Peyer's patch (tissue), 4 donors: ENCODE measurements at regions not wholly inside any gene's neighbourhood (a gene's known extent, or its start where the extent isn't known, plus 50 kb on each side); places are given as distances from the start of the nearest gene placed in this dataset.
A peak's percentile ranks its signal among the peaks of the same experiment; 100 is the strongest.

Source experiments
- DNase-seq, 3 donors: peaks; one replicate each; pipeline ENCODE4 v3.0.0-alpha.2; 2017 to 2019
- H3K27ac ChIP-seq, 4 donors: fragments of 200-600 bp; sonication (generic); one replicate each; pipeline ENCODE4 v1.5.1; 2016 to 2019
- H3K27me3 ChIP-seq, 2 donors: fragments of 200-600 bp; sonication (generic); one replicate each; pipeline ENCODE4 v1.5.1; 2019
- H3K36me3 ChIP-seq, 3 donors: fragments of 200-600 bp; sonication (generic); one replicate each; pipeline ENCODE4 v1.5.1; 2016 to 2019
- H3K4me1 ChIP-seq, 4 donors: fragments of 200-600 bp; sonication (generic); one replicate each; pipeline ENCODE4 v1.5.1; 2016 to 2019
- H3K4me3 ChIP-seq, 4 donors: fragments of 200-600 bp; sonication (generic); 1 replicate in 3 of 4; 2 replicates in 1 of 4; pipeline ENCODE4 v1.5.1; 2016 to 2019; ENCODE audit warnings: mild to moderate bottlenecking in 1 of 4
- H3K9me3 ChIP-seq, 4 donors: fragments of 200-600 bp; sonication (generic); one replicate each; pipeline ENCODE4 v1.5.1; 2016 to 2019; ENCODE audit warnings: mild to moderate bottlenecking in 1 of 4
- CTCF ChIP-seq, 6 experiments: fragments of 450-650 bp in 4 of 6; fragments of 200-600 bp in 2 of 6; sonication (generic) in 1 of 6; IDR thresholded peaks; one replicate each; pipeline ENCODE4 v1.5.1; 2017 to 2019; ENCODE audit warnings: antibody characterized with exemption in 6 of 6, mild to moderate bottlenecking in 3 of 6, moderate library complexity in 1 of 6
- POLR2A ChIP-seq, 2 donors: fragments of 450-650 bp; IDR thresholded peaks; one replicate each; pipeline ENCODE4 v1.5.1; 2017; ENCODE audit warnings: antibody characterized with exemption in 2 of 2, mild to moderate bottlenecking in 2 of 2, moderate library complexity in 2 of 2

- Histone ChIP-seq H3K36me3 (no peaks in the 10 kb centered on the region), H3K4me3 (no peak overlapping the region), H3K9me3 (no peaks in the 10 kb centered on the region), H3K27ac (no peak overlapping the region), H3K4me1 (peaks cover 0 to 6% (median 0%) of the 10 kb centered on the region in 4 donors), H3K27me3 (no peaks in the 10 kb centered on the region)
- TF ChIP-seq POLR2A (IDR thresholded peaks at IDR 0.05) (no peak), CTCF (IDR thresholded peaks at IDR 0.05) (no peak)
- no peak for DNase-seq
Observed at GRCh38 chr15:69585937-69586336, 133.3 kb downstream of the RPLP1 start.

GRCh38 chr15:69586721-69587120, 134.1 kb downstream of the RPLP1 start:
- Histone ChIP-seq H3K4me1 (peaks cover 0 to 6% (median 0%) of the 10 kb centered on the region in 4 donors), H3K27ac (no peak overlapping the region), H3K9me3 (no peaks in the 10 kb centered on the region), H3K27me3 (no peaks in the 10 kb centered on the region), H3K36me3 (no peaks in the 10 kb centered on the region), H3K4me3 (no peak overlapping the region)
- DNase-seq = no peak
- no peak for TF ChIP-seq POLR2A (IDR thresholded peaks at IDR 0.05)

DNA sequence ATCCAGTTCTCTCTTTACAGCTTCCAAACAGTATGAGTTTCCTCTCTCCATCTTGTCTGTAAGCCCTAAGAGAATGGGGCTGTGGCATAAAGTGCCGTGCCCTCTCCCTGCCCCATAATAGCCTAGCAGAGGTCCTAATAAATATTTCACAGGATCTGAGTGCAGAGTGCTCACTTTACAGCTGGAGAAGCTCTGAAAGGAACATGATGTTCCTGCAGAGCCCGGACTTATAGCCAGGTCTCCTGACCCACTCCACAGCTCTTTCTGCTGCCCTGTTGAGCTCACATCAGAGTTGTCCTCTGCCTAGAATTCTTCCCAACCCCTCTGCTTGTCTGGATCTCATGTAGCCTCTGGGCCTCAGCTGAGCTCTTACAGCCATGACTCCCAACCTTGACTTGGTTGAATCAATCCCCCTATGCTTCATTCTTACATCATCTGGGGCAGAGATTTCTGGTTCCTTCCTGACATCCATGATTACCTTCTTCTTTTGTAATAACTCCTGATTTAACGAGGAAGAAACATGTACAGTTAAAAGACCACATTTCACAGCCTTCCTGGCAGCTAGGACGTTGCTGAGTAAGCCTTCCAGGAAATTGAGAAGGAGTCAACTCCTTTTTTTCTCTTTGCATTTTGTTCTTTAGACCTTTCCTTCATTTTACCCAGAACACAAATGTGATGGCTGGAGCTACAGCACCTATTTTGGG, 135.3 kb downstream of the RPLP1 start:
- H3K4me1 ChIP-seq = peaks cover 0 to 6% (median 0%) of the 10 kb centered on the region in 4 donors
- H3K9me3 ChIP-seq = no peaks in the 10 kb centered on the region
- no peak for TF ChIP-seq POLR2A (IDR thresholded peaks at IDR 0.05)
- TF ChIP-seq CTCF (IDR thresholded peaks at IDR 0.05) = no peak
- no peak overlapping the region for H3K27ac ChIP-seq
- H3K36me3 ChIP-seq = no peaks in the 10 kb centered on the region
- H3K4me3 ChIP-seq = no peak overlapping the region
- no peaks in the 10 kb centered on the region for H3K27me3 ChIP-seq
- DNase-seq = no peak

- Histone ChIP-seq H3K9me3 (no peaks in the 10 kb centered on the region), H3K27ac (no peak overlapping the region), H3K4me3 (no peak overlapping the region), H3K36me3 (no peaks in the 10 kb centered on the region), H3K27me3 (no peaks in the 10 kb centered on the region), H3K4me1 (peaks cover 0 to 18% (median 3%) of the 10 kb centered on the region in 4 donors)
- DNase-seq = no peak
- TF ChIP-seq CTCF (IDR thresholded peaks at IDR 0.05) (no peak), POLR2A (IDR thresholded peaks at IDR 0.05) (no peak)
Observed at GRCh38 chr15:69590201-69590710, 137.6 kb downstream of the RPLP1 start.

GRCh38 chr15:69590932-69591524, 138.4 kb downstream of the RPLP1 start:
- no peaks in the 10 kb centered on the region for H3K27me3 ChIP-seq
- DNase-seq = peak in 1 of 3 donors; percentile 44
- no peak overlapping the region for H3K4me3 ChIP-seq
- H3K4me1 ChIP-seq = peaks cover 0 to 25% (median 3%) of the 10 kb centered on the region in 4 donors
- no peaks in the 10 kb centered on the region for H3K9me3 ChIP-seq
- no peak overlapping the region for H3K27ac ChIP-seq
- no peaks in the 10 kb centered on the region for H3K36me3 ChIP-seq
- TF ChIP-seq CTCF (IDR thresholded peaks at IDR 0.05) = no peak
- TF ChIP-seq POLR2A (IDR thresholded peaks at IDR 0.05) = no peak

DNA sequence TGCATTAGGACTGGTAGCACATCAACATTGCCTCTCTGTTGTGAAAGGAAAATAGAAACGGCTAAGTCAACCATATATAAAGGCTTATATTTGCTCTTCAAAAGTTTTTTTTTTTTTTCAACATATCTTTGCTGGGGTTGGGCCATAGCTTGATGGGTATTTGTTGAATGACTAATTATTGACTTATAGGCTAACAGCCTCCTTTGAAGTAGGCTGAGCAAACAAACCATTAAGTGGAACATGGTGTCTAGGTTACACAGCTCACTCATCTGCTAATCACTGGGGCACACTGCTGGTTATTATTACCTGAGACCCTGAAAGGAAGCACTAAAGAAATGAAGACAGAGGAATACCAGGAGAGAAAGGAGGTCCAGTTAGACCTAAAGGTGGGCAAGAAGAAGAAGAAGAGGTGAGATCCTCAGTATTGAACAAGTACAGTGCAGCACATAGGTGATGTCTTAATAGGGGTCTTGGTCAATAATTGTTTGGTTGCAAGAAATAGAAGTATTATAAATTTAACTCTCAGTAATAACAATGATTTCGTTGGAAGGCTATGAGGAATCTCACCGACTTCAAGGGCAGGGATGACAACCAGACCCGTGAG, 139.4 kb downstream of the RPLP1 start:
- H3K27me3 ChIP-seq = no peaks in the 10 kb centered on the region
- H3K9me3 ChIP-seq = no peaks in the 10 kb centered on the region
- H3K36me3 ChIP-seq = no peaks in the 10 kb centered on the region
- TF ChIP-seq POLR2A (IDR thresholded peaks at IDR 0.05) (no peak), CTCF (IDR thresholded peaks at IDR 0.05) (no peak)
- DNase-seq = no peak
- no peak overlapping the region for H3K27ac ChIP-seq
- no peak overlapping the region for H3K4me3 ChIP-seq
- peaks cover 0 to 26% (median 3%) of the 10 kb centered on the region in 4 donors for H3K4me1 ChIP-seq
